Stomach (tissue), 4 donors: ENCODE measurements at regions not wholly inside any gene's neighbourhood (a gene's known extent, or its start where the extent isn't known, plus 50 kb on each side); places are given as distances from the start of the nearest gene placed in this dataset.

Experiments used
- POLR2A ChIP-seq, 4 donors: fragments of 450-650 bp; IDR thresholded peaks; one replicate each; pipeline ENCODE4 v1.6.1; 2016; ENCODE audit warnings: antibody characterized with exemption in 4 of 4, control low read depth in 2 of 4, mild to moderate bottlenecking in 1 of 4, moderate library complexity in 1 of 4
- POLR2AphosphoS5 ChIP-seq, 3 donors: sonication (generic); formaldehyde crosslinking; IDR thresholded peaks; one replicate each; pipeline ENCODE4 v1.6.1; 2016; ENCODE audit warnings: antibody characterized with exemption in 3 of 3
- TF ChIP-seq, protein P1 (sequence below), 7 experiments: fragments of 450-650 bp in 4 of 7; fragments of 200-600 bp in 3 of 7; sonication (generic) in 3 of 7; IDR thresholded peaks; one replicate each; pipeline ENCODE4 v1.5.1; 2016 to 2019; ENCODE audit warnings: antibody characterized with exemption in 7 of 7, control low read depth in 2 of 7, mild to moderate bottlenecking in 1 of 7

DNA sequence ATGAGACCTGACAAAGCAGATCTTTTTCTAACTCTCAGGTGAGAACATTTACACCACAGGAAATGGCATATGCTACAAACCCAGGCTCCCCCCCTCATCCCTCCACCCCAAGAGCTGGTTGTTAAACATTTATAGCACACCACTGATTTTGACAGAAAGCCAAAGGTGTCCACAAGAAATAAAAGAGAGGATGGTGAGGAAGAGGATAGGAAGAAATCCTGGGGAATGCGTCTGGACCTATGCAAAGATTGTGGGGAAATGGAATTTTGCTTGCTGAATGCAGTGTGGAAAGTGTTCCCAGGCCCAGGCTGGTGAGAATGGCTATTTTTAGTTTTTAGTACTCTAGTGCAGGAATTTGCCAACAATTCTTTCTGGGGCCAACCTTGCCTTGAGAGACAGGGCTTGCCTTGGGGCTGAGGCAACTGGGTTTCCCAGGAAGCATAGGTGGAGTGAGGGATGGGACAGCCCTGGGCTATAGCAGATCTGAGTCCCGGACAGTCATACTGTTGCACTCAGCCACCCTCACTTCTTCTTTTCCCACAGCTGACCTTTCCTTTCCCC lies 163.9 kb downstream of the ADAMTS15 start:
- TF ChIP-seq, protein P1, sequence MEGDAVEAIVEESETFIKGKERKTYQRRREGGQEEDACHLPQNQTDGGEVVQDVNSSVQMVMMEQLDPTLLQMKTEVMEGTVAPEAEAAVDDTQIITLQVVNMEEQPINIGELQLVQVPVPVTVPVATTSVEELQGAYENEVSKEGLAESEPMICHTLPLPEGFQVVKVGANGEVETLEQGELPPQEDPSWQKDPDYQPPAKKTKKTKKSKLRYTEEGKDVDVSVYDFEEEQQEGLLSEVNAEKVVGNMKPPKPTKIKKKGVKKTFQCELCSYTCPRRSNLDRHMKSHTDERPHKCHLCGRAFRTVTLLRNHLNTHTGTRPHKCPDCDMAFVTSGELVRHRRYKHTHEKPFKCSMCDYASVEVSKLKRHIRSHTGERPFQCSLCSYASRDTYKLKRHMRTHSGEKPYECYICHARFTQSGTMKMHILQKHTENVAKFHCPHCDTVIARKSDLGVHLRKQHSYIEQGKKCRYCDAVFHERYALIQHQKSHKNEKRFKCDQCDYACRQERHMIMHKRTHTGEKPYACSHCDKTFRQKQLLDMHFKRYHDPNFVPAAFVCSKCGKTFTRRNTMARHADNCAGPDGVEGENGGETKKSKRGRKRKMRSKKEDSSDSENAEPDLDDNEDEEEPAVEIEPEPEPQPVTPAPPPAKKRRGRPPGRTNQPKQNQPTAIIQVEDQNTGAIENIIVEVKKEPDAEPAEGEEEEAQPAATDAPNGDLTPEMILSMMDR (IDR thresholded peaks at IDR 0.05): no peak
- no peak for TF ChIP-seq POLR2A (IDR thresholded peaks at IDR 0.05)
- TF ChIP-seq POLR2AphosphoS5 (IDR thresholded peaks at IDR 0.05): no peak
